Omental fat pad (tissue), 3 donors: ENCODE measurements at regions not wholly inside any gene's neighbourhood (a gene's known extent, or its start where the extent isn't known, plus 50 kb on each side); places are given as distances from the start of the nearest gene placed in this dataset.
"Not testable (repeated sequence)": the region's sequence is repeated elsewhere in the genome, so short reads cannot be mapped to it uniquely, and the experiment has no call there.

Experiments used
- ATAC-seq: fragments of 150-250 bp; one replicate; pipeline ENCODE4 v1.9.1; 2016; ENCODE audit warnings: mild to moderate bottlenecking, moderate library complexity; ENCODE audit not compliant: low FRiP score
- DNase-seq: peaks from one replicate; pipeline ENCODE4 v3.0.0-alpha.2; 2019; ENCODE audit warnings: low spot score
- TF ChIP-seq, protein P1 (sequence below), 3 donors: fragments of 450-650 bp; IDR thresholded peaks; one replicate each; pipeline ENCODE4 v1.5.1; 2016 to 2017; ENCODE audit warnings: antibody characterized with exemption in 3 of 3, mild to moderate bottlenecking in 3 of 3, moderate library complexity in 2 of 3

- DNase-seq (no peak), ATAC-seq (no peak)
- TF ChIP-seq, protein P1, sequence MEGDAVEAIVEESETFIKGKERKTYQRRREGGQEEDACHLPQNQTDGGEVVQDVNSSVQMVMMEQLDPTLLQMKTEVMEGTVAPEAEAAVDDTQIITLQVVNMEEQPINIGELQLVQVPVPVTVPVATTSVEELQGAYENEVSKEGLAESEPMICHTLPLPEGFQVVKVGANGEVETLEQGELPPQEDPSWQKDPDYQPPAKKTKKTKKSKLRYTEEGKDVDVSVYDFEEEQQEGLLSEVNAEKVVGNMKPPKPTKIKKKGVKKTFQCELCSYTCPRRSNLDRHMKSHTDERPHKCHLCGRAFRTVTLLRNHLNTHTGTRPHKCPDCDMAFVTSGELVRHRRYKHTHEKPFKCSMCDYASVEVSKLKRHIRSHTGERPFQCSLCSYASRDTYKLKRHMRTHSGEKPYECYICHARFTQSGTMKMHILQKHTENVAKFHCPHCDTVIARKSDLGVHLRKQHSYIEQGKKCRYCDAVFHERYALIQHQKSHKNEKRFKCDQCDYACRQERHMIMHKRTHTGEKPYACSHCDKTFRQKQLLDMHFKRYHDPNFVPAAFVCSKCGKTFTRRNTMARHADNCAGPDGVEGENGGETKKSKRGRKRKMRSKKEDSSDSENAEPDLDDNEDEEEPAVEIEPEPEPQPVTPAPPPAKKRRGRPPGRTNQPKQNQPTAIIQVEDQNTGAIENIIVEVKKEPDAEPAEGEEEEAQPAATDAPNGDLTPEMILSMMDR (IDR thresholded peaks at IDR 0.05), result no peak
Measured at GRCh38 chr14:22177870-22178269, 411.2 kb downstream of the DAD1 start.

DNA sequence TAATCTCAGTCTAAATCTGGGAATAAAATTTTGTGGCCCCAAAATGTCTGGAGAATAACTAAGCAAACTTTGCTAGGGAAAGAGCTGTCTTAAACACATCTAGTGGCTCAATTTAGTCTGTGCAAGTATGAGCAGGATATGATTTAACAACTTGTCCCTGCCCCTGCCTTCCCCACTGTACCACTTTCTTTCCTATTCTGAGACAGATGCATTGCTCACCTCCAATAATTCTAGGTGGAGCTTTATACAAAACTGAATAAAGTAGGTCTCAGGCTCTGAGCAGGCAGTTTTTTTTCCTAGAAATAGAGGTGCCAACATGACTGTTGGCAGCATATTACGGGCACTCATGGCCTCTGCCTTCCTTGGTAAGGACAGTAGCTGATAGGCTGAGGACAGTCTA is 412.1 kb downstream of the DAD1 start:
- ATAC-seq (no peak), DNase-seq (no peak)
- TF ChIP-seq, protein P1 (IDR thresholded peaks at IDR 0.05), result no peak

DNA sequence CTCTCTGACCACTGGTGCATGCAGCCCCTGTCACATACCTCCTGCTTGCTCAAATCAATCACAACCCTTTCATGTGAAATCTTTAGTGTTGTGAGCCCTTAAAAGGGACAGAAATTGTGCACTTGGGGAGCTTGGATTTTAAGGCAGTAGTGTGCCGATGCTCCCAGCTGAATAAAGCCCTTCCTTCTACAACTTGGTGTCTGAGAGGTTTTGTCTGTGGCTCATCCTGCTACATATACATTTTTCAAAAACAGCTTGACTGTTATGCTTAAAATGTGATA is 413.8 kb downstream of the DAD1 start:
- DNase-seq, ATAC-seq: not testable (repeated sequence)

DNA sequence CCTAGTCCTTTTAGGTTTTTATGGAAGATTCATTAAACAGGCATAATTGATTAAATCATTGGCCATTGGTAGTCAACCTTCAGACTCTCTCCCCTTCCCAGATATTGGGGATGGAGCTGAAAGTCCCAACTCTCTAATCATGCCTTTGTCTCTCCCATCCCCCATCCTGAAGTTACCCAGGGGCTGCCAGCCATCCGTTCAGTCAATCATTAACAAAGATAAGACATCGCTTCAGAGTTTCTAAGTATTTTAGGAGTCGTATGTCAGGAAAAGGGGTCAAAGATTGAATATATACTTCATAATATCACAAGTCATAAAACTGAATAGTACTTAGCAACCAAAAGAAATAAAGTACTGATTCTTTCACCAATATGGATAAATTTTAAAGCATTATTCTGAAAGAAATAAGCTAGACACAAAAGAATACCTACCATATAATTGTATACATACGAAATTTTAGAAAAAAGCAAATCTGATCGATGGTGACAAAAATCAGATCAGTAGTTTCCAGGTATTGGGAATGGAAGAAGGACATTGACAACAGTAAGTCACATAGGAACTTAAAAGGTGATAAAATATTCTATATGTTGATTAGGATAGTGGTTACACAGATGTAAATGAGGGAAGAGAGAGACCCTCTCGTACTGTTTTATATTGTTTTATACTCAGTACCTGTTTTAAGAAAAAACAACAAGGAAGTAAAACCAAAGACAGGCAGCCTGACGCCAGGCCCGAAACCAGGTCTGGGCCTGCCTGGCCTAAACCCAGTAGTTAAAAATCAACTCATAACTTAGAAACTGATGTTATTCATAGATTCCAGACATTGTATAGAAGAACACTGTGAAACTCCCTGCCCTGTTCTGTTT is 414.4 kb downstream of the DAD1 start:
- TF ChIP-seq, protein P1 (IDR thresholded peaks at IDR 0.05), result no peak
- ATAC-seq (no peak), DNase-seq (no peak)

- TF ChIP-seq, protein P1 (IDR thresholded peaks at IDR 0.05), result no peak
- no peak for DNase-seq
- no peak for ATAC-seq
Measured at GRCh38 chr14:22168092-22168955, 420.7 kb downstream of the DAD1 start.

DNA sequence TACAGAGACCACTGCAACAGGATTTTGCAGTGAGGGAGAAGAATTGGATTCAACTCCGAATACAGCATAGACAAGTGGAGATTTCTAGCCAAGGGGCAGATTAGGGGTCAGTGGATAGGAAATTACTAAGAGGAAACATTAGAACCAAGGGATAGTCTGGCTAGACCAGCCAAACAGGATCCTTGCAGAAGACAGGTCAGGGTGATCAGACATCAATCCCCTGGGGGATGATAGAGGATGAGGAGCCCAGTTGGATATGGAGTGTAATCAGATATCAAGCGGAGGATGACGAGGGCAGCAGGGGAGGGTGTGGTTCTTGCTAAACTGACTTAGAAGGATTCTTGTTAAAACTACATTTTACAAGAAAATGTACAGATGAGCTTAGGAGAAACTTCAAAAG is 424.4 kb downstream of the DAD1 start:
- TF ChIP-seq, protein P1 (IDR thresholded peaks at IDR 0.05), result no peak
- DNase-seq (no peak), ATAC-seq (no peak)

- ATAC-seq (no peak), DNase-seq (no peak)
- TF ChIP-seq, protein P1 (IDR thresholded peaks at IDR 0.05), result no peak
Measured at GRCh38 chr14:22163051-22163450, 426.0 kb downstream of the DAD1 start.
